IMR-90 (cell line): ENCODE measurements at regions not wholly inside any gene's neighbourhood (a gene's known extent, or its start where the extent isn't known, plus 50 kb on each side); places are given as distances from the start of the nearest gene placed in this dataset.
A peak's percentile ranks its signal among the peaks of the same experiment; 100 is the strongest.

Experiments used
- ATAC-seq: fragments of 200-7000 bp; cut with Tn5 transposase; 2 replicates; pipeline ENCODE4 v1.9.1; 2020; ENCODE audit warnings: low read depth, mild to moderate bottlenecking, moderate library complexity
- BruUV-seq: library from RNA; stranded (reverse); fragments of 400-500 nt; replicated peaks from 2 replicates; lab custom pipeline; 2021; lab: Mats Ljungman, UMichigan
- CTCF ChIA-PET: fragments of 300-600 bp; formaldehyde crosslinking; extraction: SDS; loops from one replicate; lab custom pipeline; 2021; ENCODE audit warnings: antibody characterized with exemption; lab: Yijun Ruan, JAX
- POLR2A ChIA-PET: fragments of 300-600 bp; sonication (Branson Sonifier 250); formaldehyde crosslinking; loops from one replicate; lab custom pipeline; 2022; ENCODE audit warnings: antibody characterized with exemption; ENCODE audit not compliant: unreplicated experiment; lab: Charles Lee
- DNase-seq: peaks from one replicate; pipeline ENCODE4 v3.0.0; 2013
- H2AFZ ChIP-seq: replicated peaks from 2 replicates; pipeline ENCODE3; 2013; ENCODE audit warnings: low read length, mild to moderate bottlenecking; ENCODE audit not compliant: poor library complexity
- H2AK5ac ChIP-seq: 2 replicates; pipeline ENCODE4 v1.6.1; 2013; ENCODE audit warnings: low read depth, low read length, inconsistent platforms
- H2AK9ac ChIP-seq: replicated peaks from 2 replicates; pipeline ENCODE3; 2013; ENCODE audit warnings: mild to moderate bottlenecking, low read depth, low read length, moderate library complexity; ENCODE audit not compliant: poor library complexity
- H2BK120ac ChIP-seq: 2 replicates; pipeline ENCODE4 v1.6.1; 2013; ENCODE audit warnings: low read depth, low read length, inconsistent platforms
- H2BK15ac ChIP-seq: 3 replicates; pipeline ENCODE4 v1.6.1; 2013; ENCODE audit warnings: low read depth, low read length, inconsistent platforms
- H2BK20ac ChIP-seq: 2 replicates; pipeline ENCODE4 v1.6.1; 2013; ENCODE audit warnings: low read depth, mild to moderate bottlenecking, inconsistent platforms, low read length, moderate library complexity
- H2BK5ac ChIP-seq: 2 replicates; pipeline ENCODE4 v1.6.1; 2013; ENCODE audit warnings: mild to moderate bottlenecking, low read depth, low read length, inconsistent platforms; ENCODE audit not compliant: poor library complexity, severe bottlenecking
- H3K14ac ChIP-seq: replicated peaks from 2 replicates; pipeline ENCODE4 v1.6.1; 2013; ENCODE audit warnings: low read depth, low read length, inconsistent platforms
- H3K18ac ChIP-seq: 2 replicates; pipeline ENCODE4 v1.6.1; 2013; ENCODE audit warnings: low read depth, low read length, control low read depth
- H3K23ac ChIP-seq: 2 replicates; pipeline ENCODE4 v1.6.1; 2013; ENCODE audit warnings: low read depth, low read length, inconsistent platforms
- H3K27ac ChIP-seq: 2 replicates; pipeline ENCODE4 v1.5.1; 2013; ENCODE audit warnings: mild to moderate bottlenecking, control low read depth, low read length; ENCODE audit not compliant: insufficient read depth
- H3K27me3 ChIP-seq: 2 replicates; pipeline ENCODE4 v1.6.1; 2013; ENCODE audit warnings: low read length; ENCODE audit not compliant: control insufficient read depth, insufficient read depth
- H3K36me3 ChIP-seq: 2 replicates; pipeline ENCODE4 v1.6.1; 2013; ENCODE audit warnings: low read length, mixed read lengths; ENCODE audit not compliant: control insufficient read depth, insufficient read depth
- H3K4ac ChIP-seq: 2 replicates; pipeline ENCODE4 v1.6.1; 2013; ENCODE audit warnings: low read depth, low read length, inconsistent platforms
- H3K4me1 ChIP-seq: 2 replicates; pipeline ENCODE4 v1.6.1; 2013; ENCODE audit warnings: low read length, mixed read lengths; ENCODE audit not compliant: control insufficient read depth, insufficient read depth
- H3K4me2 ChIP-seq: 2 replicates; pipeline ENCODE4 v1.6.1; 2013; ENCODE audit warnings: low read depth, mild to moderate bottlenecking, control low read depth, low read length, moderate library complexity
- H3K4me3 ChIP-seq: 2 replicates; pipeline ENCODE4 v1.5.1; 2013; ENCODE audit warnings: low read depth, mild to moderate bottlenecking, control low read depth, low read length, moderate library complexity; ENCODE audit not compliant: insufficient read depth
- H3K56ac ChIP-seq: 2 replicates; pipeline ENCODE4 v1.6.1; 2013; ENCODE audit warnings: low read length, inconsistent platforms; ENCODE audit not compliant: insufficient read depth; ENCODE audit errors: extremely low read depth
- H3K79me1 ChIP-seq, 2 experiments: 2 replicates each; pipeline ENCODE4 v1.6.1; 2013; ENCODE audit warnings: low read length in 2 of 2, inconsistent platforms in 1 of 2, low read depth in 1 of 2
- H3K9ac ChIP-seq: 2 replicates; pipeline ENCODE4 v1.6.1; 2013; ENCODE audit warnings: low read depth, low read length, control low read depth
- H3K9me1 ChIP-seq: 2 replicates; pipeline ENCODE4 v1.6.1; 2013; ENCODE audit warnings: low read length, inconsistent platforms; ENCODE audit not compliant: insufficient read depth
- H3K9me3 ChIP-seq: 2 replicates; pipeline ENCODE4 v1.6.1; 2013; ENCODE audit warnings: low read length; ENCODE audit not compliant: control insufficient read depth, insufficient read depth
- H4K20me1 ChIP-seq: 2 replicates; pipeline ENCODE4 v1.6.1; 2013; ENCODE audit warnings: low read length, inconsistent platforms; ENCODE audit not compliant: insufficient read depth
- H4K5ac ChIP-seq: 2 replicates; pipeline ENCODE4 v1.6.1; 2013; ENCODE audit warnings: mild to moderate bottlenecking, low read depth, low read length, control low read depth
- H4K8ac ChIP-seq, 2 experiments: 2 replicates each; pipeline ENCODE4 v1.6.1; 2013; ENCODE audit warnings: low read depth in 2 of 2, low read length in 2 of 2, control low read depth in 1 of 2, inconsistent platforms in 1 of 2
- H4K91ac ChIP-seq: 2 replicates; pipeline ENCODE4 v1.6.1; 2013; ENCODE audit warnings: low read depth, low read length, inconsistent platforms; ENCODE audit not compliant: insufficient read depth
- BHLHE40 ChIP-seq: fragments of 150-350 bp; IDR thresholded peaks from 2 replicates; pipeline ENCODE4 v1.6.1; 2016; ENCODE audit warnings: mild to moderate bottlenecking, low read depth, low read length
- CEBPB ChIP-seq: IDR thresholded peaks from 2 replicates; pipeline ENCODE4 v1.6.1; 2012; ENCODE audit warnings: low read depth, low read length, improper control_type of control experiment
- CHD1 ChIP-seq: IDR thresholded peaks from 2 replicates; pipeline ENCODE4 v1.6.1; 2012; ENCODE audit warnings: low read depth, low read length, improper control_type of control experiment
- CTCF ChIP-seq: conservative IDR thresholded peaks from 2 replicates; pipeline ENCODE4 v1.5.1; 2012; ENCODE audit warnings: mild to moderate bottlenecking, low read depth, low read length, improper control_type of control experiment
- ELK1 ChIP-seq: fragments of 150-350 bp; IDR thresholded peaks from 2 replicates; pipeline ENCODE4 v1.6.1; 2016; ENCODE audit warnings: low read depth, mild to moderate bottlenecking, low read length, moderate library complexity, borderline replicate concordance
- FOS ChIP-seq: fragments of 150-350 bp; IDR thresholded peaks from 2 replicates; pipeline ENCODE4 v1.6.1; 2016; ENCODE audit warnings: low read depth, low read length
- MAFK ChIP-seq: IDR thresholded peaks from 2 replicates; pipeline ENCODE4 v1.6.1; 2012; ENCODE audit warnings: low read depth, low read length, improper control_type of control experiment
- MAZ ChIP-seq: IDR thresholded peaks from 2 replicates; pipeline ENCODE4 v1.6.1; 2012; ENCODE audit warnings: low read depth, mild to moderate bottlenecking, low read length, improper control_type of control experiment, moderate library complexity, borderline replicate concordance
- MXI1 ChIP-seq: IDR thresholded peaks from 2 replicates; pipeline ENCODE4 v1.6.1; 2012; ENCODE audit warnings: low read depth, mild to moderate bottlenecking, low read length, moderate library complexity, borderline replicate concordance
- NFE2L2 ChIP-seq: fragments of 150-350 bp; IDR thresholded peaks from 2 replicates; pipeline ENCODE4 v1.6.1; 2016; ENCODE audit warnings: low read depth, mild to moderate bottlenecking, low read length
- POLR2A ChIP-seq: IDR thresholded peaks from 2 replicates; pipeline ENCODE4 v1.6.1; 2012; ENCODE audit warnings: mild to moderate bottlenecking, low read depth, low read length
- RAD21 ChIP-seq: IDR thresholded peaks from 2 replicates; pipeline ENCODE4 v1.6.1; 2012; ENCODE audit warnings: low read length, improper control_type of control experiment
- RCOR1 ChIP-seq: IDR thresholded peaks from 2 replicates; pipeline ENCODE4 v1.6.1; 2012; ENCODE audit warnings: mild to moderate bottlenecking, low read length, improper control_type of control experiment; ENCODE audit not compliant: insufficient replicate concordance
- RFX5 ChIP-seq: IDR thresholded peaks from 2 replicates; pipeline ENCODE4 v1.8.0; 2012; ENCODE audit warnings: low read depth, mild to moderate bottlenecking, low read length, moderate library complexity
- SMC3 ChIP-seq: fragments of 150-350 bp; IDR thresholded peaks from 2 replicates; pipeline ENCODE4 v1.6.1; 2016; ENCODE audit warnings: low read depth, mild to moderate bottlenecking, antibody characterized with exemption, low read length, moderate library complexity
- USF2 ChIP-seq: fragments of 150-350 bp; IDR thresholded peaks from 2 replicates; pipeline ENCODE4 v1.6.1; 2017; ENCODE audit warnings: mild to moderate bottlenecking, antibody characterized with exemption, low read length, low read depth
- WGBS, 2 experiments: methylation state at CpG; one replicate each; pipeline versions ENCODE4 v1.1.5 to v1.1.7; 2013; ENCODE audit warnings: missing lambda C conversion rate in 2 of 2; ENCODE audit not compliant: insufficient read length in 1 of 2; ENCODE audit errors: extremely low coverage in 2 of 2; 5-methylcytosine and 5-hydroxymethylcytosine counted together
- dilution Hi-C: fragments of 300-500 bp; cut with HindIII; formaldehyde crosslinking; loops from one replicate; pipeline ENCODE4 v1.14.3; 2018; ENCODE audit warnings: low sequenced_read_pairs; ENCODE audit not compliant: unreplicated experiment
- in situ Hi-C: fragments of 300-500 bp; cut with MboI; formaldehyde crosslinking; loops from 3 replicates; pipeline ENCODE4 v1.14.3; 2019; ENCODE audit warnings: low sequenced_read_pairs, inconsistent platforms, mixed read lengths
- intact Hi-C: fragments of 100-400 bp; cut with micrococcal nuclease; formaldehyde crosslinking; loops from 2 replicates; pipeline ENCODE4 v1.10.0; 2022

GRCh38 chr20:8077137-8077466 lies 55.0 kb upstream of the PLCB1 start:
- Histone ChIP-seq H3K4me1 (peaks cover 4% of the 10 kb centered on the region), H2AFZ (no peak overlapping the region), H4K91ac (no peak overlapping the region), H3K9me1 (peaks cover 3% of the 10 kb centered on the region; the same call in 1 of the 2 replicates), H2AK9ac (no peak overlapping the region), H3K36me3 (no peaks in the 10 kb centered on the region), H3K79me1 (no peaks in the 10 kb centered on the region), H2BK15ac (no peak overlapping the region), H2BK120ac (no peak overlapping the region), H2AK5ac (no peak overlapping the region), H3K9me3 (no peaks in the 10 kb centered on the region), H3K18ac (no peak overlapping the region), H3K23ac (no peak overlapping the region), H3K4ac (no peak overlapping the region), H4K8ac (no peak overlapping the region), H3K4me3 (no peak overlapping the region), H3K27ac (no peak overlapping the region), H2BK20ac (no peak overlapping the region), H3K56ac (no peak overlapping the region), H3K14ac (no peak overlapping the region), H3K9ac (no peak overlapping the region), H3K27me3 (no peaks in the 10 kb centered on the region), H4K5ac (no peak overlapping the region), H4K20me1 (peaks cover 3% of the 10 kb centered on the region; the same call in 1 of the 2 replicates), H2BK5ac (no peak overlapping the region), H3K4me2 (no peak overlapping the region)
- in situ Hi-C loops (no loop called here), intact Hi-C loops (no loop called here), dilution Hi-C loops (no loop called here)
- ATAC-seq (no peak), DNase-seq (peak; percentile 22)
- 67% methylated on average over 1 of the region's 2 CpGs; no CpG with 5 or more reads in 1 of the 2 experiments for WGBS, 2 experiments
- no TSS peak for BruUV-seq
- POLR2A ChIA-PET = no interaction called here
- no peak for TF ChIP-seq RCOR1
- no peak for TF ChIP-seq ELK1
- TF ChIP-seq MAFK = no peak
- no peak for TF ChIP-seq NFE2L2
- TF ChIP-seq SMC3 = no peak
- TF ChIP-seq CHD1 = no peak
- TF ChIP-seq BHLHE40 = no peak
- no peak for TF ChIP-seq MXI1
- no peak for TF ChIP-seq CEBPB
- no peak for TF ChIP-seq MAZ
- TF ChIP-seq RFX5 = no peak
- TF ChIP-seq USF2 = no peak
- TF ChIP-seq FOS = no peak
- no peak for TF ChIP-seq CTCF
- TF ChIP-seq POLR2A = no peak
- no peak for TF ChIP-seq RAD21
- CTCF ChIA-PET = interaction anchor here (0.7 kb wide), 1 partner anchor 9 kb away, joined by 3 read pairs; no protein-coding TSS in a partner anchor
